SU-DHL-6 (cell line): ENCODE measurements at regions not wholly inside any gene's neighbourhood (a gene's known extent, or its start where the extent isn't known, plus 50 kb on each side); places are given as distances from the start of the nearest gene placed in this dataset.
"Not testable (repeated sequence)": the region's sequence is repeated elsewhere in the genome, so short reads cannot be mapped to it uniquely, and the experiment has no call there.

ENCODE experiments used
- H2AFZ ChIP-seq: fragments of 200-600 bp; sonication (generic); 2 replicates; pipeline ENCODE4 v1.6.1; 2014; ENCODE audit warnings: low read depth, mild to moderate bottlenecking, moderate library complexity, mixed read lengths, antibody characterized with exemption, low read length; ENCODE audit not compliant: severe bottlenecking
- H3F3A ChIP-seq: fragments of 200-600 bp; shearing (Covaris generic); 2 replicates; pipeline ENCODE4 v1.6.0; 2016; ENCODE audit warnings: antibody characterized with exemption, mild to moderate bottlenecking; ENCODE audit not compliant: insufficient read depth
- H3K27ac ChIP-seq: fragments of 200-600 bp; sonication (generic); 2 replicates; pipeline ENCODE4 v1.5.1; 2016; ENCODE audit warnings: low read depth, mild to moderate bottlenecking, low read length, moderate library complexity, mixed read lengths
- H3K27me3 ChIP-seq: fragments of 200-600 bp; sonication (generic), shearing (Covaris generic); 2 replicates; pipeline ENCODE4 v1.6.0; 2014; ENCODE audit warnings: mild to moderate bottlenecking, low read length
- H3K36me3 ChIP-seq: fragments of 200-600 bp; sonication (generic); 2 replicates; pipeline ENCODE4 v1.6.1; 2014; ENCODE audit warnings: mild to moderate bottlenecking, low read length, mixed read lengths
- H3K4me2 ChIP-seq: fragments of 300-600, 200-600 bp; shearing (Covaris generic), sonication (generic); 2 replicates; pipeline ENCODE4 v1.6.0; 2014; ENCODE audit warnings: low read length, low read depth, mild to moderate bottlenecking; ENCODE audit not compliant: poor library complexity, severe bottlenecking
- H3K4me3 ChIP-seq: fragments of 200-600 bp; sonication (generic); 2 replicates; pipeline ENCODE4 v1.5.1; 2014; ENCODE audit warnings: antibody characterized with exemption, low read length, mild to moderate bottlenecking, mixed read lengths; ENCODE audit not compliant: insufficient read depth, poor library complexity, severe bottlenecking
- H3K79me2 ChIP-seq: fragments of 200-600 bp; sonication (generic); 2 replicates; pipeline ENCODE4 v1.6.1; 2014; ENCODE audit warnings: mild to moderate bottlenecking, low read length, moderate library complexity; ENCODE audit not compliant: insufficient read depth
- H3K9ac ChIP-seq: fragments of 200-600 bp; sonication (generic); 2 replicates; pipeline ENCODE4 v1.7.0; 2014; ENCODE audit warnings: mild to moderate bottlenecking, low read length
- H3K9me2 ChIP-seq: fragments of 200-600 bp; sonication (generic); replicated peaks from 2 replicates; pipeline ENCODE4 v1.6.1; 2014; ENCODE audit warnings: low read length; ENCODE audit not compliant: insufficient read depth
- H3K9me3 ChIP-seq: fragments of 200-600 bp; sonication (generic); 2 replicates; pipeline ENCODE4 v1.6.1; 2014; ENCODE audit warnings: low read length, mixed read lengths; ENCODE audit not compliant: insufficient read depth
- H4K20me1 ChIP-seq: fragments of 200-600 bp; sonication (generic); 2 replicates; pipeline ENCODE4 v1.6.1; 2014; ENCODE audit warnings: low read depth, mild to moderate bottlenecking, antibody characterized with exemption, low read length, moderate library complexity, mixed read lengths
- CTCF ChIP-seq: fragments of 200-600 bp; sonication (generic); IDR thresholded peaks from one replicate; pipeline ENCODE4 v1.5.1; 2017; ENCODE audit warnings: antibody characterized with exemption, mild to moderate bottlenecking, low read length, moderate library complexity; ENCODE audit not compliant: insufficient read depth, poor library complexity, severe bottlenecking
- EZH2phosphoT487 ChIP-seq: fragments of 200-600 bp; sonication (generic), shearing (Covaris generic); conservative IDR thresholded peaks from 2 replicates; pipeline ENCODE4 v1.6.1; 2018; ENCODE audit warnings: mild to moderate bottlenecking, antibody characterized with exemption, low read length, moderate library complexity, mixed read lengths

- no peak overlapping the region for H3K4me3 ChIP-seq
- H3K79me2 ChIP-seq = no peaks in the 10 kb centered on the region
- H3K27ac ChIP-seq = no peak overlapping the region
These were observed 647.1 kb upstream of the KCNMB2 start for GRCh38 chr3:177889161-177889560.

GRCh38 chr3:177889652-177890358 is 646.4 kb upstream of the KCNMB2 start:
- H3K27ac ChIP-seq = no peak overlapping the region
- TF ChIP-seq CTCF = no peak
- no peak for TF ChIP-seq EZH2phosphoT487
- H3K9ac ChIP-seq = no peak overlapping the region
- H3K4me3 ChIP-seq = no peak overlapping the region
- no peaks in the 10 kb centered on the region for H3K27me3 ChIP-seq
- H2AFZ ChIP-seq = no peak overlapping the region
- H3K4me2 ChIP-seq = no peak overlapping the region
- H3K9me2 ChIP-seq = no peaks in the 10 kb centered on the region
- H3K36me3 ChIP-seq = no peaks in the 10 kb centered on the region
- no peaks in the 10 kb centered on the region for H3F3A ChIP-seq
- H3K9me3 ChIP-seq = no peaks in the 10 kb centered on the region
- no peaks in the 10 kb centered on the region for H3K79me2 ChIP-seq
- no peaks in the 10 kb centered on the region for H4K20me1 ChIP-seq

More at GRCh38 chr3:177889161-177889560, 647.1 kb upstream of the KCNMB2 start:
- Histone ChIP-seq H3K4me2 (no peak overlapping the region), H3K36me3 (no peaks in the 10 kb centered on the region), H3K9ac (no peak overlapping the region), H3K27me3 (no peaks in the 10 kb centered on the region), H3K9me3 (no peaks in the 10 kb centered on the region), H2AFZ (no peak overlapping the region), H4K20me1 (no peaks in the 10 kb centered on the region), H3F3A (no peaks in the 10 kb centered on the region), H3K9me2 (no peaks in the 10 kb centered on the region)
- no peak for TF ChIP-seq EZH2phosphoT487
- TF ChIP-seq CTCF = no peak

GRCh38 chr3:177890359-177890683 is 645.9 kb upstream of the KCNMB2 start:
- Histone ChIP-seq H2AFZ (no peak overlapping the region), H3K4me2 (no peak overlapping the region), H3K9me3 (no peaks in the 10 kb centered on the region), H3K9ac (no peak overlapping the region), H3K79me2 (no peaks in the 10 kb centered on the region), H3K27me3 (no peaks in the 10 kb centered on the region), H3F3A (no peaks in the 10 kb centered on the region), H3K36me3 (no peaks in the 10 kb centered on the region), H3K27ac (no peak overlapping the region), H4K20me1 (no peaks in the 10 kb centered on the region), H3K4me3 (no peak overlapping the region), H3K9me2 (no peaks in the 10 kb centered on the region)
- TF ChIP-seq EZH2phosphoT487 (no peak), CTCF (no peak)

- H3K36me3 ChIP-seq, H3K4me3 ChIP-seq, H2AFZ ChIP-seq, H4K20me1 ChIP-seq, H3K27ac ChIP-seq, H3K4me2 ChIP-seq, H3K9me2 ChIP-seq, H3K9me3 ChIP-seq, H3F3A ChIP-seq, H3K27me3 ChIP-seq, H3K9ac ChIP-seq, H3K79me2 ChIP-seq: not testable (repeated sequence)
These were observed 644.7 kb upstream of the KCNMB2 start for GRCh38 chr3:177891569-177891968.
